Gastroesophageal sphincter (tissue), 3 donors: ENCODE measurements at regions not wholly inside any gene's neighbourhood (a gene's known extent, or its start where the extent isn't known, plus 50 kb on each side); places are given as distances from the start of the nearest gene placed in this dataset.

Experiments used
- POLR2A ChIP-seq, 2 donors: fragments of 450-650 bp; IDR thresholded peaks; one replicate each; pipeline ENCODE4 v1.6.1; 2017; ENCODE audit warnings: antibody characterized with exemption in 2 of 2, mild to moderate bottlenecking in 2 of 2, moderate library complexity in 1 of 2
- TF ChIP-seq, protein P1 (sequence below), 4 experiments: fragments of 200-600 bp in 2 of 4; fragments of 450-650 bp in 2 of 4; sonication (generic) in 1 of 4; IDR thresholded peaks; one replicate each; pipeline ENCODE4 v1.5.1; 2017 to 2019; ENCODE audit warnings: antibody characterized with exemption in 4 of 4, mild to moderate bottlenecking in 2 of 4, moderate library complexity in 2 of 4

GRCh38 chr17:77297693-77298666, 157.2 kb downstream of the SEC14L1 start:
- TF ChIP-seq POLR2A (IDR thresholded peaks at IDR 0.05): no peak
- TF ChIP-seq, protein P1, sequence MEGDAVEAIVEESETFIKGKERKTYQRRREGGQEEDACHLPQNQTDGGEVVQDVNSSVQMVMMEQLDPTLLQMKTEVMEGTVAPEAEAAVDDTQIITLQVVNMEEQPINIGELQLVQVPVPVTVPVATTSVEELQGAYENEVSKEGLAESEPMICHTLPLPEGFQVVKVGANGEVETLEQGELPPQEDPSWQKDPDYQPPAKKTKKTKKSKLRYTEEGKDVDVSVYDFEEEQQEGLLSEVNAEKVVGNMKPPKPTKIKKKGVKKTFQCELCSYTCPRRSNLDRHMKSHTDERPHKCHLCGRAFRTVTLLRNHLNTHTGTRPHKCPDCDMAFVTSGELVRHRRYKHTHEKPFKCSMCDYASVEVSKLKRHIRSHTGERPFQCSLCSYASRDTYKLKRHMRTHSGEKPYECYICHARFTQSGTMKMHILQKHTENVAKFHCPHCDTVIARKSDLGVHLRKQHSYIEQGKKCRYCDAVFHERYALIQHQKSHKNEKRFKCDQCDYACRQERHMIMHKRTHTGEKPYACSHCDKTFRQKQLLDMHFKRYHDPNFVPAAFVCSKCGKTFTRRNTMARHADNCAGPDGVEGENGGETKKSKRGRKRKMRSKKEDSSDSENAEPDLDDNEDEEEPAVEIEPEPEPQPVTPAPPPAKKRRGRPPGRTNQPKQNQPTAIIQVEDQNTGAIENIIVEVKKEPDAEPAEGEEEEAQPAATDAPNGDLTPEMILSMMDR (IDR thresholded peaks at IDR 0.05): no peak
